D721Med (cell line): ENCODE measurements at regions not wholly inside any gene's neighbourhood (a gene's known extent, or its start where the extent isn't known, plus 50 kb on each side); places are given as distances from the start of the nearest gene placed in this dataset.
A peak's percentile ranks its signal among the peaks of the same experiment; 100 is the strongest.

Experiments
- DNase-seq: peaks from one replicate; pipeline ENCODE4 v3.0.0; 2011; ENCODE audit warnings: low spot score; ENCODE audit not compliant: insufficient read length
- FAIRE-seq: peaks from 2 replicates; lab custom pipeline; 2011; peaks lifted over from hg19 to GRCh38; lab: Jason Lieb, UNC
- TF ChIP-seq, protein P1 (sequence below): IDR thresholded peaks from 2 replicates; pipeline ENCODE4 v1.5.1; 2012; ENCODE audit warnings: mild to moderate bottlenecking, control low read depth; ENCODE audit not compliant: insufficient read depth; ENCODE audit errors: missing control alignments

DNA sequence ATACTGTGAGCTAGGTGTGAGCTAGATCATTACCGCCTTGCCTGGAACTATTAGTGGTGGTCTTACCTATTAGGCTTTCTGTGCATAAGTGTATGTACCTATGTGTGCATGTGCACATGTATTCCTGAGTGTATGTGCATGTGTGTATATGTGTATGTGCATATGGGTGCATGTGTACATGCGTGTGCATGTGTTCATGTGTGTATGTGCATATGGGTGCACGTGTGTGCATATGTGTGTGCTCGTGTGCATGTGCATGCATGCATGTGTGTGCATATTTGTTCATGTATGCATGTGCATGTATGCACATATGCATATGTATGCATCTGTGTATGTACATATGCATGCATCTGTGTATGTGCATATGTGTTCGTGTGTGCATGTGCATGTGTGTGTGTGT, 508.3 kb upstream of the ADARB2 start:
- FAIRE-seq: no peak
- no peak for DNase-seq
- TF ChIP-seq, protein P1, sequence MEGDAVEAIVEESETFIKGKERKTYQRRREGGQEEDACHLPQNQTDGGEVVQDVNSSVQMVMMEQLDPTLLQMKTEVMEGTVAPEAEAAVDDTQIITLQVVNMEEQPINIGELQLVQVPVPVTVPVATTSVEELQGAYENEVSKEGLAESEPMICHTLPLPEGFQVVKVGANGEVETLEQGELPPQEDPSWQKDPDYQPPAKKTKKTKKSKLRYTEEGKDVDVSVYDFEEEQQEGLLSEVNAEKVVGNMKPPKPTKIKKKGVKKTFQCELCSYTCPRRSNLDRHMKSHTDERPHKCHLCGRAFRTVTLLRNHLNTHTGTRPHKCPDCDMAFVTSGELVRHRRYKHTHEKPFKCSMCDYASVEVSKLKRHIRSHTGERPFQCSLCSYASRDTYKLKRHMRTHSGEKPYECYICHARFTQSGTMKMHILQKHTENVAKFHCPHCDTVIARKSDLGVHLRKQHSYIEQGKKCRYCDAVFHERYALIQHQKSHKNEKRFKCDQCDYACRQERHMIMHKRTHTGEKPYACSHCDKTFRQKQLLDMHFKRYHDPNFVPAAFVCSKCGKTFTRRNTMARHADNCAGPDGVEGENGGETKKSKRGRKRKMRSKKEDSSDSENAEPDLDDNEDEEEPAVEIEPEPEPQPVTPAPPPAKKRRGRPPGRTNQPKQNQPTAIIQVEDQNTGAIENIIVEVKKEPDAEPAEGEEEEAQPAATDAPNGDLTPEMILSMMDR: no peak

DNA sequence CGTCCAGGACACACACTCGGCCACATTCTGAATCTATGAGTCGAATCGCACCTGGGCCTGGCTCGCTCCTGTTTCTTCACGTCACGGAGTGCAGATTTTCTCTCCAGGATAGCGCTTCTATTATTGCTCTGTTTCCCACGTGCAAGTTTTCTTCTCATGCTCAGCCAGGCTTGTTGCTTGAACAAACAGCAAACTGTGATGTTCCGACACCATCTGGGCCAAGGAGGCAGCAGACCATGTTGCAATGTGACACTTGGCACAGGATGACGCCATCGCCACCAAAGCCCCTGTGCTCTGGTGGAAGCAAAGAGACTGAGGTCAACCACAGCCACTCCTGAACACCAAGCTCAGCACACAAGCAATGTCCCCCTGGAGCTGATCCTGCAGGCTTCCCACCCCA, 507.1 kb upstream of the ADARB2 start:
- FAIRE-seq (no peak), DNase-seq (no peak)
- TF ChIP-seq, protein P1: no peak

DNA sequence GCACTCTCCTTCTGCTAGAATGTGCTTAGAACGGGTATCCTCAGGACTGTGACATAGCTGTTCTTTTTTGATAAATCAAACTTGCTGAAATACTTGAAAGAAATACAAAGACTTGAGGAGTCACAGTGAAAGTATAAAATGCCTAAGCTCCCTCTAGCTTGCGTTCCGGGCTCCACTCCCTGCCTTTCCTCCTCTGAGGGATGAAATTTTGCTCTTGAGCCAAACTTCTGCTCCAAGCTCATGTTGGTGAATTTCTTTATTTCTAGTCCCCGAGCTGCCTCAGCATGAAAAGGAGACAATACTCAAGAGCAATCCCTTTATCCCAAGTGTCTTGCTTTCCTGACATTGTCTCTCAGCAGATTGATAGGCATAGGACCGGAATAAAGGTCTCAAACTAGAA, 499.6 kb upstream of the ADARB2 start:
- DNase-seq (no peak), FAIRE-seq (no peak)
- TF ChIP-seq, protein P1: no peak

GRCh38 chr10:2232479-2232878, 495.2 kb upstream of the ADARB2 start:
- TF ChIP-seq, protein P1: no peak
- no peak for DNase-seq
- no peak for FAIRE-seq

GRCh38 chr10:2230478-2230877, 493.2 kb upstream of the ADARB2 start:
- TF ChIP-seq, protein P1: no peak
- no peak for DNase-seq
- peak; percentile 85 for FAIRE-seq

GRCh38 chr10:2228320-2228901, 491.1 kb upstream of the ADARB2 start:
- TF ChIP-seq, protein P1: no peak
- FAIRE-seq (no peak), DNase-seq (no peak)

DNA sequence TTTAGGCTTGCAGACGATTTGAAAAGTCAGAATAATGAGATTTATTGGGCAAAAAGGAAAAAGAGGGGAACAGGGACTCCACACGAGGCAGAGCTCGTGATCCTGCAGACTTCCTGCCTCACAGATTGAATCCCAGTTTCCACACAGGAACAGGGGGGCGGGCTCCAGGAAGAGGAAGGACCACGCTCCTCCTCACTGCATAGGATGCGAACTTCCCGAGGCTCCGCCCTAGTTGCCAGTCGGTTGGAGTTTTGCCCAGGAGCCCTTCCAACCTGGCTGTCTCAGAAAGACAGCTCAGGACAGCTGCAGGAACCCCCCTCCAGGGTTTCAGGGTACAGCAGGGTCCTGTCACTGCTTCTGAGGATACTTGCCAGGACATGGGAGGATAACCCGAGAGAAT, 488.3 kb upstream of the ADARB2 start:
- DNase-seq (no peak), FAIRE-seq (no peak)
- TF ChIP-seq, protein P1: no peak
